Left colon (tissue), 2 donors: ENCODE measurements at regions not wholly inside any gene's neighbourhood (a gene's known extent, or its start where the extent isn't known, plus 50 kb on each side); places are given as distances from the start of the nearest gene placed in this dataset.
"Not testable (repeated sequence)": the region's sequence is repeated elsewhere in the genome, so short reads cannot be mapped to it uniquely, and the experiment has no call there.

Experiments
- ATAC-seq: fragments of 200-7000 bp; cut with Tn5 transposase; one replicate; pipeline ENCODE4 v1.9.1; 2020; ENCODE audit warnings: mild to moderate bottlenecking, moderate library complexity
- DNase-seq, 2 donors: peaks; one replicate each; pipeline ENCODE4 v3.0.0-alpha.2; 2020
- intact Hi-C, 2 donors: fragments of 100-400 bp; cut with DNase I in 1 of 2; cut with micrococcal nuclease in 1 of 2; formaldehyde crosslinking; loops; one replicate each; pipeline versions ENCODE4 v1.11.2 to v1.14.0; 2022; cut with DNase I, micrococcal nuclease
- donor health status: DM: no; HTN: no; CAD: no.
- donor health status: DM: yes; HTN: yes; CAD: no.

- no peak for ATAC-seq
- no peak for DNase-seq
- intact Hi-C loops: no loop called here
These were observed 535.8 kb downstream of the KCTD12 start for GRCh38 chr13:76350399-76350798.

DNA sequence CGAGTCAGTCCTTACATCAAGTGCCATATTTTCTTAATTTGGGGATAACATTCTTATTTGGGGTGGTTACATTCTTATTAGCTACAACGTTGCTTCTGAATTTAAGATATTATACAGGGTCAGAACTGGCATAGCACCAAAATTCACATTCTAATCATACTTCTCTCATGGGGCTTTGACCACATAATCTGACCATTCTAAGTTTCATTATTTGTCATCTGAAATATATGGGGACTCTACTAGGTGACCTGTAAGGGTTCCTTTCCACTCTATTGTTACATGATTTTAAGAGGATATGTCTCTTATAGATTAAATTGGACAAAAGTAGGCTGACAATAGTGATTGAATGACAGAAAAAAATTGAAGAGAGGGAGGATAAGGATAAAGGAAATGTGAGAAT lies 536.5 kb downstream of the KCTD12 start:
- ATAC-seq (no peak), DNase-seq (no peak)
- intact Hi-C loops: no loop called here

DNA sequence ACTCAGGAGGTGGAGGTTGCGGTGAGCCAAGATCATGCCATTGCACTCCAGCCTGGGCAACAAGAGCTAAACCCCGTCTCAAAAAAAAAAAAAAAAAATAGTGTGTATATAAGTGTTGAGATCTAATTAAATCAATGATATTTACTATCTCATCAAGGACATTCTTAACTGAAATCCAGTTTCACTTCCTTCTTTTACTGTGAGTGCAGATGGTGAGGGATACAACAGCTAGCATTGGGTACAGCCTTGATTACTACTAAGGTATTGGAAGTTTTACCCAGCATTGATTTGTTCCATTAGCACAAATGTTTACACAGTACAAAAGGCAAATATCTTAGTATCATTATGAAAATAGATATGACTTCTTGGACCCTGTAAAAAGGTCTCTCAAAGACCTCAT lies 546.6 kb downstream of the KCTD12 start:
- ATAC-seq (no peak), DNase-seq (no peak)
- intact Hi-C loops: no loop called here

GRCh38 chr13:76338003-76338402 lies 548.2 kb downstream of the KCTD12 start:
- ATAC-seq: no peak
- intact Hi-C loops: no loop called here
- no peak for DNase-seq

DNA sequence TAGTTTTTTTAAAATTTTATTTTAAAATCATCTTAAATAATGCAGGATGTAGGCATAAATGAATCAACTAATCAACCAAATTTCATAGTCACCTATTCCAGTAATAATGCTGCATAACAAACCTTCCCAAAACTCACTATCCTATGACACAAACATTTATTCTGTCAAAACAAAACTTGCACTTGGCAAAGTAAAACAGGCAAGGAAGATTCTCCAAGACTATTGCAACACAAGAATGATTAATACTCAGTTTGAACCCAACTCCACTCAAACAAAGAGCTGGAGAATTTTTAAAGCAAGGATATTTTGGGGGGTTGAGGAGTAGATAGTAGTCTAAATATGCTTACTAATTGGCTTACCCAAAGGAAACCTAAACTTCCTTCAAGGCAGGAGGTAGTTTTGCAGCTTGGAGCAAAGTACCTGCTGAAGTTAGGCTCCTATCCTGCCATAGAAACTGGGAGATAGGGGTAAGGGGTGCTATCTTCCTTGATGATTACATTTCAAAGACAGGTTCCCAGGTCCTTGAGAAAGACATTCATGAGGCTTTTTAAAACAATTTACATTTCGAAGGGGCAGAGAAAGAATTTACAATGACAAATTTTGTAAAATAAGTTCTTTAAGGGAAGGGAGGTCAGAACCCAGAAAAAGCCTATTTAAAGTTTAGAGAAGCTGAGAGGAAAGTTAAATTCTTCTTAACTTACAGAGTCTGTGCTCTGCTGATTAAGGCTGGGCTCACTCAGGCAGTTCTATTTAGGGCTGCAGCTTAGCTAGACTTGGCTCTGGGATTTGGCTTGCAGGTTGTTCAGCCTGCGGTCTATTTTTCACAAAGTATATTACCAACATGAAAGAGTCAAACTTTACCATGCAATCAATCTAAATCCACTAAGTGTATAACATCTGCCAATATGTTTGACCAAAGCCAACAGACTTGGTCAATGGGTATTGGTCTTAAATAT lies 549.0 kb downstream of the KCTD12 start:
- no peak for DNase-seq
- intact Hi-C loops: no loop called here
- ATAC-seq: no peak

- intact Hi-C loops: no loop called here
- ATAC-seq: no peak
- no peak for DNase-seq
These were observed 550.7 kb downstream of the KCTD12 start for GRCh38 chr13:76335463-76335862.

DNA sequence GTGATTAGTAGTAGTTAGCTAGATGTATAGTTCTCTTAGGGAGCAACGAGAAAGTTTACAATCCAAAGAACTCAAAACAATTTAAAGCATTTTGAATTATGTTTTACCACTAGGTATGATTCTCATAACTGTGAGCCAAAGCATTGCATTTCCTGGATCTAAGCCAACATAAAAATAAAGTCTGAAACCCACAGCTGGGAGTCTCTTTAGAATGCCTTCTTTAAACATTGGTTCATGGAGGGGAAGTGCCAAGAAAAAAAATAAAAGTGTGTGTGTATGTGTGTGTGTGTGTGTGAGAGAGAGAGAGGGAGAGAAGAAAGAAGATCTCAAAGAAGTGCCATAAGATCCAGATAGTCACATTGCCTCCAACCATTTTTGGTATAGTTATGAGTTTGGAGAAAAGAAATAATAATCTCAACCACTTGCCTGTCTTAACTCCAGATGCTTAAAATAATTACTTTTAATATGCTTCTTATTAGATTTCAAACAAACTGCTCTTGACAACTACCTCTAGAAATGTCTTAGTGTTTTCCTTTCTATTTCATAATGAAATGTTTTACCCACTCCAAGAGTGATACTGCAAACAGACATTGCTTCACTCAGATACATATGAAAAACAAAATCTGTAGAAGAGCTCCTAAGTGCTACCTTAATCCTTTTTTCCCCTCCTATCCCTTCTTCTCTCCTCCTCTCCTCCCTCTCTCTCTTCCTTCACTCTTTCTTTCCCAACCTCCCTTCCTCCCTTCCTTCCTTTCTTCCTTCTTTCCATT lies 554.1 kb downstream of the KCTD12 start:
- intact Hi-C loops: no loop called here
- ATAC-seq (no peak), DNase-seq (no peak)

DNA sequence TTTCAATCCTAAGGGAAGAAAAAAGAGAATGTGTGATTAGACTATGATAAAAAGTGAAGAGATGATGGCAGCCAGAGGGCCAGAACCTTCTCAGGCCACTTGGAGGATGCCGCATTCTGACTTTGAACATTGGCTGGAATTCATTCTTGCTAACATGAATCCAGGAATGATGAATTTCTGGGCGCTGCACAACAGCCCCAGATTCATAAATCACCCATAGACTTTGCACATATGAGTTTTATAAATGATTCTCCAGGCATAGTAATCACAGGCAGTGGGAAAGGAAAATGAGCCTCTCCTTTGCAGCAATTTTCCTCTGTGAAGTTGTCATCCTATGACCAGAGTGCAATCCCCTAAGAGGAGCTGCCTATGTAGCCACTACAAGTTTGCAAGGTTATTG lies 555.4 kb downstream of the KCTD12 start:
- intact Hi-C loops: no loop called here
- DNase-seq: no peak
- ATAC-seq: no peak

DNA sequence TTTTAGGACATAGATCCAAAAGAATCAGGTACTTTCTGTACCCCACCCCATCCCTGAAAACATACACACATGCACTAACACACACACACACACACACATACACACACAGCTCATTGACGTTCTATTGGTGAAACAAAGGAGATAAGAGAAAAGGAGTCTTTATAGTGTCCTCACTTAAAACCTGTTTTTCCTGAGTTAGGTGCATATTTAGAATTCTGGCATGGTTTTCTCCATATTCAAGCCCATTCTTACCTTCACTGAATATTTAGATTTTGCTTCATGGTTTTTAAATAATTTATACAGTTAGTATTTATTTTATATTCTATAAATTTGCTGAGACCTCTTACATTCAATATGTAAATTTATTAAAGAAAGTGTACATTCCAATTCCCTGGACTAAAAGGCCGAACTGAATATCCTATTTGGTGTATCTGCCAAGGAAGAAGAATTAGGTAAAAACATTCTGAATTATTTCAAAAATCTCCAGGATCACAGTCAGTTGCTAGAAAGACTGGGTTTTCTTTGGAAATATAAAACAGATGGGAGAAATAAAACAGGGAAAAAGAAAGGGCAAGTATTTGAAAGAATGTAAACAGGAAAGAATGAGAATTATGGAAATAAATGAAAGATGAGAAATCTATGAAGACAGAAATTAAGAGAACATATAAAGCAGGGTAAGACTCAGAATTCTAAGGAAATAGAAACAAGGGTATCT lies 556.2 kb downstream of the KCTD12 start:
- ATAC-seq (no peak), DNase-seq (no peak)
- intact Hi-C loops: no loop called here

- ATAC-seq (no peak), DNase-seq (no peak)
- intact Hi-C loops: no loop called here
These were observed 557.2 kb downstream of the KCTD12 start for GRCh38 chr13:76329004-76329403.

DNA sequence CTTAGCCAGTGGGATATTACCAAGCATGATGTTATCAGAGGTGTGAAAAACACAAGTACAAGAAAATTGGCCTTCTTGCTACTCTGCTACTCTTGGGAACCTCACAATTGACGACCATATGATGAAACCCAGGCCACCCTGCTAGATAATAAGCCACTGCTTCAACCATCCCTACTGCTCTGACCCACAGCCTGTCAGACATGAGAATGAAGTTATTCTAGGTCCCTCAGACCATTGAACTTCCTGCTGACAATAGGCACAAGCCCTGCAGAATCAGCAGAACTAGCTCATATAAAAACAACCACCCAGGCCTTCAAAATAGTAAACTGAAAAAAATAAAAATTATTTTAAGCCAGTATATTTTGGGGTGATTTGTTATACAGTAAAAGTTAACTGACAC lies 559.9 kb downstream of the KCTD12 start:
- intact Hi-C loops: no loop called here
- ATAC-seq (no peak), DNase-seq (no peak)

- intact Hi-C loops: no loop called here
- ATAC-seq (no peak), DNase-seq (no peak)
These were observed 566.3 kb downstream of the KCTD12 start for GRCh38 chr13:76319921-76320320.

DNA sequence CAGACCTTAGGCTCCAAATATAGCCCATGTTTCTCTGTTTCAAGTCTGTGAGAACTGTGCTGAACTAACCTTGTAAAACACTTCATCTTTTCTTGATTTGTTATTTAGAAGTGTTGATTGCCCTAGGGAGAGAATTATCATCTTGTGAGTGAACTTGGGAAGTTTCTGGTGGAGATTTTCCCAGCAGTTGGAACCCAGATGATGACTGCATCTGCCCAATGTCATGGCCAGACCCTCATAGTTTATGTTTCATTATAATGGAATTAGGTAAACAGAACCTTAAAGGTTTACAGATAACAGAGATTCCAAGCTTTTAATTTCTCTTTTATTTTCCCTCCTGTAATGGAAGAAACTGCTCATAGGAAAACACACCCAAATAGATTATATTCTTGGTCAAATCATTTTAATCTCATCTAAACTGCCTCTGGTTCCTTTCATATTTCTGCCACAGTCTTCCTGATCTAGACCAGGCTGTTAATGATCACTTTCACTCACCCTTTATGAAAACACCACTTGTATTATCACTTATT lies 569.1 kb downstream of the KCTD12 start:
- no peak for DNase-seq
- no peak for ATAC-seq
- intact Hi-C loops: no loop called here

- DNase-seq (no peak), ATAC-seq (no peak)
- intact Hi-C loops: no loop called here
These were observed 571.7 kb downstream of the KCTD12 start for GRCh38 chr13:76314495-76314894.

DNA sequence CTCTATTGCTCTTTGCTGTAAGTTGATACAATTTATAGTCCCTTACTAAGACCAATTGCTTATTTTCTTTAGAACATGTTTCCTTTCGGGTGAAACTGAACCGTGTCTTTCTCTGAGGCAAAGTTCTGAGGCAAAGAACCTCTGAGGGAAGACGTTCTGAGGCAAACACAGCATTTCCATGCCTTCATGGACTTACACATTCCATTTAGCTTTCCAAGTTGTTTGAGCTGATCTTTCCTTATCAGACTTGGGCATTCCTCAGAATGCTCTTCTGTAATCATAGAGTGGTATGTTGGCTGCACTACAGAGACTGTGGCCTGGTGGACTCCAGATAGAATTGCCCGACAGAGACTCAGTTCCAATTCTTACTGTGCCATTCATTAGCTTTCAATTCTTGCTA lies 579.1 kb downstream of the KCTD12 start:
- intact Hi-C loops: no loop called here
- ATAC-seq (no peak), DNase-seq (no peak)

GRCh38 chr13:76300688-76301087 lies 585.5 kb downstream of the KCTD12 start:
- ATAC-seq (no peak), DNase-seq (no peak)
- intact Hi-C loops: no loop called here

DNA sequence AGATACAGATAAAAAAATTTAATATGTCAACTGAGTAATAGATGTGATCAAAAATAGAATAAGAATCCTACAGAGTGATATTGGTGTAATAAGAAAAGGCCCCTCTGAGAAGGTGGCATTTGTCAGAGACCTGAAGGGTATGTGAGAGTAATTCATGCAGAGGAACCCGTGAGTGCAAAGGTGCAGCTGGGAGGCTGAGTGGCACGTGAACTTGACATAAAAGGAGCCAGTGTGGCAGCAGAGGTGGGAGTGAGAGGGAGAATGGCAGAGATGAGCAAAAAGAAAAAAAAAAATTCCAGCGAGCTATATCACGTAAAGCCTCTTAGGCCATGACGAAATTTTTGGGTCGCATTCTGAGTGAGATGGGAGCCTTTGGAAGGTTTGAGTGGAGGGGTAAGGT lies 588.9 kb downstream of the KCTD12 start:
- DNase-seq (no peak), ATAC-seq (no peak)
- intact Hi-C loops: no loop called here

GRCh38 chr13:76296751-76297150 lies 589.5 kb downstream of the KCTD12 start:
- ATAC-seq (no peak), DNase-seq (no peak)
- intact Hi-C loops: no loop called here

DNA sequence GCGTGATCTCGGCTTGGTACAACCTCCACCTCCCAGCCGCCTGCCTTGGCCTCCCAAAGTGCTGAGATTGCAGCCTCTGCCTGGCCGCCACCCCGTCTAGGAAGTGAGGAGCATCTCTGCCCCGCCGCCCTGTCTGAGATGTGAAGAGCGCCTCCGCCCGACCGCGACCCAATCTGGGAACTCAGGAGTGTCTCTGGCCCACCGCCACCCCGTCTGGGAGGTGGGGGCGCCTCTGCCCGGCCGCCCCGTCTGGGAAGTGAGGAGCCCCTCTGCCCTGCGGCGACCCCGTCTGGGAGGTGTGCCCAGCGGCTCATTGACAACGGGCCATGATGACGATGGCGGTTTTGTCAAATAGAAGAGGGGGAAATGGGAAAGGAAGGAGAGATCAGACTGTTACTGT lies 591.2 kb downstream of the KCTD12 start:
- DNase-seq, ATAC-seq, intact Hi-C loops: not testable (repeated sequence)
